IPS-11a (cell line): ENCODE measurements at regions not wholly inside any gene's neighbourhood (a gene's known extent, or its start where the extent isn't known, plus 50 kb on each side); places are given as distances from the start of the nearest gene placed in this dataset.

Source experiments
- H3K4me3 ChIP-seq: one replicate; pipeline ENCODE4 v1.5.1; 2013; ENCODE audit warnings: low read depth, low read length, control low read depth

DNA sequence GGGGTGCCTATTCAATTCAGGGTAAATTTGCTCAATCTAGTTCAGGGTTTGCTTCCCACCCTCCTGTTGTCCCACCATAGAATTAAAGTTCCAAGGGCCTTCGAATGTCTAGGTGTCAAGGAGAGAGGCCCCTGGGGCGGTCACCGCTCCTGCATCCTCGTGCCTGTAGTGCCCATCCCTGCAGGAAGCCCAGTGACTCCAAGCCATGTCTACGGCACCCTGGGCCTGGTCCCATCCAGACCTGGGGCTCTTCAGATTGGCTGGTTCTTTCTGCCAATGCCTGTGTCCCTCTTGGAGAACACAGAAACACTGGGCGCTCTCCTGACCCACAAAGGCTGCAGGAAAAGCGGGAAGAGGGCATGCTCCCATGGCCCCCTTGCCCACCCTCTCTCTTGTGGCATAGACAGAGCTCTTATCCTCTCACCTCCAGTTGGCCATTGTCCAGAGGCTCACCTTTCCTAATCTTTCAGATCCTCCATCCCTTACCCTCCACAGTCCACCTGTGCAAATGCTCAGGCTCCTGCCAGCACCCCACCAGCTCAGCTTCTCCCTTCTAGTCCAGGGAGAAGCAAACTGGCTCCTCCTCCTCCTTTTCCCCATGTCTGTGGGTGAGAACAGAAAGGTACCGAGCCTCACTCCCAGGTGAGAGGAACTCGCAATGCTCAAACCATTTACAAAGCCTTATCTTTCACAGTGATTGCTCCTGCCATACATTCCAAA, 253.0 kb upstream of the IRX2 start:
- H3K4me3 ChIP-seq: no peak overlapping the region

DNA sequence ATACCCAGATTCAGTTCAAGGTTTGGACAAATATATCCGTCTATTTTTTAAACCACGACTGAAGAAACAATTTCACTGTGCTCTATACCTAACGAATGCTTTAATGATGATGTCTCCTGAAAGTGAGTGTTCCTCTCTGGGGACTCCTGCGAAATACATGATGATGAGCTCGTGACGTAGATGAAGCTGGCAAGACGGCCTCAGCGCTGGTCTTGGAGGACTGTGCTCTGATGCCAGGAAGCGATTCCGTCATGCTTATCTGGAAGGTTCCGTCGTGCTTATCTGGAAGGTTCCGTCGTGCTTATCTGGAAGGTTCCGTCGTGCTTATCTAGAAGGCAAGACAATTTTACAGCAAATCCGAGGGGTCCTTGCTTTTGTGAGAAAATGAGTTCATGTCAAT, 250.8 kb upstream of the IRX2 start:
- no peak overlapping the region for H3K4me3 ChIP-seq

DNA sequence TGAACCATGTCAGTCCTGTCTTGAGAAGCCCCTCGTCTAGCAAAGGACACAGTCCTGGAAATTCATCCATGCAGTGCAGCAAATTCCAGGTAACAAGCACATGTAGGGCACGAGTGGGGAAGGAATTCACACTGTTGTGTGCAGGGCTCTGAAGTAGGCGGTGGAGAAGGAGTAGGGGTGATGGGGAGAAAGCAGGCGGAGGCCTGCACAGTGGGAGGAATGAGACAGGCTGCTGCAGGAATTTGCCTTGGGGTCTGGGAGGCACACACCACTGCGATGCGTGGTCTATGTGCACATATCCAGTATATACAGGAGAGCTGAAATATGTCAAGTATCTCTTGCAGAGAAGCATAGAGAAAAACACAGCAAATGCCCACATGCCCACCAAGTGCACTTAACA, 249.2 kb upstream of the IRX2 start:
- no peak overlapping the region for H3K4me3 ChIP-seq

DNA sequence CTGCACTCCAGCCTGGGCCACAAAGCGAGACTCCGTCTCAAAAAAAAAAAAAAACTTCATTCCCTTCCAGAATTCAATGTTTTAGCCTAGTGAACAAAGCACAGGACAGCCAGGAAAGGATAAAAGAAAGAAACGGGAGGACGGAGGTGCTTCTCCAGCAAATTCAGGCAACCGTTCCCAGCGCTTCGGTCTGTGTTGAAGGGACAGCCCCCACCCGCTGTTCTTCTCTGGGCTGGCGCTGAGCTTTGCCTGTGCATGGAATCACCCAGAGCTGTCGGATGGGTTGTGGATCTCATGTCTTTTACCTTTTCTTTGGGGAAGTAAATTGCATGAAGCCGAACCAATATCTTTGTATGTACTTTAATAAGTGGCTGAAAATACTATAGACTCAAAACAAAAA, 248.4 kb upstream of the IRX2 start:
- no peak overlapping the region for H3K4me3 ChIP-seq

DNA sequence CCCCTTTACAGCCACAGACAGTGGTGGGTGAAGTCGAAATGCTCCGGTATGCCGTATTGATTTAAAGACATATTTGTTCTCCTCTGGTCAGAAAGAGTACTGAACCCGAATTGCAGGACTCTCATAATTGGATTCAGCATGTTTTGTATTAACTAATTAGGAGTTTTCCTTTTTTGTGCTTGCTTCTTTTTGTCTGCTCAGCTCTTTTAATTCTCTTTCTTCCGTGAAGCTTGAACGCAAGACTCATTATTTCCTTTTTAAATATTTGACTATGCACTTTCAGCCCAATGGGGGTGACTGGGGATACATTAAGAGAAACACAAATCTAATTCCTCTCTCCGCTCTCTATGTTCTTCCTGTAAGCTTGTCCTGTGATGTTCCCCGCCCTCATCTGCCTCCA, 246.6 kb upstream of the IRX2 start:
- no peak overlapping the region for H3K4me3 ChIP-seq

DNA sequence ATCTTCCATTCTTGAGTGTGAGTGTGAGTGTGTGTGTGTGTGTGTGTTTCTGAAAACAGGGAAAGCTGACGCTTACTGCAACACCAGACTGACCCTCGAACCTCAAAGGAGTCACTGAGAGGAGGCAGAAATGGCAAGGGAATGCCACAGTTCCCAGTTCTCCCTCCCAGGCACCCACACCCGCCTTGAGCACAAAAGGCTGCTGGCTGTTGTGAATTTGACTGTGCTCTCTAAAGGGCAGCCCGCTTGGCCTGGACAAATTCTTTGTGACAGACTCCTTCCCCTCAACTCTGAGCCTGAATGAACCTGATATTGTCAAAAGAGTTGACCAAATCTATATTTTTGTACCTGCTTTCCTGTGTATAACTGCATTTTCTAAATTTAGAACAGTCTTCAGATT, 245.7 kb upstream of the IRX2 start:
- H3K4me3 ChIP-seq: no peak overlapping the region

DNA sequence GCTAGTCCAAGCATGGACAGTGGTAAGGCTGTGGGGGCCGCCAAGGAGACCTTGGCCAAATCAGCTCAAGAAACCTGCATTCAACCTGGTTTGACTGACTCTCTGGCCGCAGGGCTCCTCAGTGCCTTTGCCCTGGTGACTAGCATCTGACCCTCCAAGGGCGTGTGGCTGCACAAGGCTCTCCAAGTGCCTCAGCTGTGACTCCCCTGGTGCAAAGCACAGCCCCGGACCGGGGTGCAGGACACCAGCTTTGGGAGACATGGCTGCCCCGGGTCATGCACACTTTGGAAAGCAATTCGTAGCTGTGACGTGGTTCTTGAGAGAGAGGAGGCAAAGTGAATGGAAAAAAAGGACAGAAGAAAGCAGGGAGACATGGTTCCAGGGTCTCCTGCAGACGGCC, 245.2 kb upstream of the IRX2 start:
- H3K4me3 ChIP-seq: no peak overlapping the region

DNA sequence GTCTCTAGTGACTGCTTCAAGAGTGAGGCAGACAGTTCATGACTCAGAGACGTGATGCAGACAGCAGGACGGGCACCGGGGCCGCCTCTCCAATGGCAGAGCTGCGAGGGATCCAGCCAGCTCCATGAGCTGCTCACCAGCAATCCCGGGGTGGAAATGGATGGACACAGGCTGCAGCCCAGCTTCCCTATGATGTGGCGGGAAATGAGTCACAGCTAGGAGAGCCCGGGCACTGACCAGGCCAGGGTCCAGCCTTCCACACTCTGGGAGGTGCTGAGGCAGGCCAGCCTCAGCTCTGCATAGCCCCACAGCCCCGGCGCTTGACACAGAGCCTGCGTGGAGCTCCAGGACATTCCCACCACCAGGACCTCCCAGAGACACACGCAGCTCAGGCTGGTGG, 244.8 kb upstream of the IRX2 start:
- H3K4me3 ChIP-seq: no peak overlapping the region

DNA sequence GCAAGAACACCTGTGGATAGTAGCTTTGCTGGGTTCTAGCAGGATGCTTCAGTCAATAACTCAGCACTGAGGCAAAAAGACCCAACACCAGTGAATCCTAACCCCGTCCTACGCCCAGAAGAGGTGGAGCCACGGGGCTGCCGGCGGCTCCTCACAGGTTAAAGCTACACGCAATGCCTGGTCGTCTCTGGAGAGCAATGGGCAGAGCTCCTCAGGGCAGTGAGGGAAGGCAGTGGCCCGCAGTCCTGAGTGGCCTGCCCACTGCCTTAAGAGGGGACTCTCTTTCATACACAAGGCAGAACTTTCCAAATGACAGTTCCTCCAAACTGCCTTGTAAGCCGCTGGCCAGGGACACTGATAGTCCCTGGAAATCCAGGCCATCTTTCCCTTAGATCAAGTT, 244.2 kb upstream of the IRX2 start:
- H3K4me3 ChIP-seq: no peak overlapping the region

DNA sequence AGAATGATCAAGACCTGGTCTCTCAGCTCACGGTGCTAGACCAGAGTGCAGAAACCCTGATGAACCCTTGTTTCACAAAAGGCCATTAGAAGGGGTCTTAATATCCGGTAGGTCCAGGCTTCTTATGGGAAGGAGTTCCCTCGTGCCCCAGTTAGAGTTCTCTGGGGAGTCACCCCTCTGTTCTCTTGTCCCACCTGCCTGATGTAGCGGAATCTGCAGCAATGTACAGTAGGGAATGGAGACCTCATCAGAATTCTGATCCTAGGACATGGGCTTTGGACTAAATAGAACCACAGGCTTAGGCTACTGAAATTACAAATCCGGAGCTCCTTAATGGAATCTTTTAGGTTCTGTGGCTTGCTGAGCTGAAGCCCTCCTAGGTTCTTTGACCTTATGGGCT, 243.6 kb upstream of the IRX2 start:
- no peak overlapping the region for H3K4me3 ChIP-seq

DNA sequence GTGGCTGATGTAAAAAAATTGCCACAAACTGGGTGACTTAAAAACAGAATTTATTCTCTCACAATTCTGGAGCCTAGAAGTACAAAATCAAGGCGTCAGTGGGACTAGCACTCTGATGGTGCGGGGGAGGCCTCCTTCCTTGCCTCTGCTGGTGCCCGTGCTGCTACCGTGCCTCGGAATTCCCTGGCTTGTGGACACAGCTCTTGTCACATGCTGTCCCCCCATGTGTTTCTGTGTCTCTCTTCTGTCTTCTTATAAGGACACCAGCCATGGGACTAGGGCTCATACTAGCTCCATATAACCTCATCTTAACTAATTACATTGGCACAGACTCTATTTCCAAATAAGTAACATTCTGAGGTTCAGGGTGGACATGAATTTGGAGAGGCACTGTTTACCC, 242.3 kb upstream of the IRX2 start:
- H3K4me3 ChIP-seq: no peak overlapping the region

DNA sequence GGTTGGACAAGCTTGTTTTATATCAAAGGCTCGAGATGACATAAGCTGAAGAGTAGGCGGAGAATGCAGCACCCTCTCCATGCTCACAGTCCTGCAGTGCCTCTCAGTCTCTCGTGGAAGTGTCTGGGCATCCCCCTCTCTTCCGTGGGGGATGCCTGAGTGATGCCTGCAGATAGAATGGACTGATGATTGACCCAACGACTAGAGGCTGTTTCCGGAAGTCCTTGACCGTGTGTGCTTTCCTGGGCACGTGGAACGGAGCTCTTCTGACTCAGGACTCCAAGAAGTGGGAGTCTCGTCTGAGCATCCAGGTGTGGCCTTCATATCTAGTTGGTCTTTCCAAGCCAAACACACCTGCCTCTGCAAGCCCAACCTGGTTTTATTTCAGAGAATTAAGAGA, 241.8 kb upstream of the IRX2 start:
- no peak overlapping the region for H3K4me3 ChIP-seq

DNA sequence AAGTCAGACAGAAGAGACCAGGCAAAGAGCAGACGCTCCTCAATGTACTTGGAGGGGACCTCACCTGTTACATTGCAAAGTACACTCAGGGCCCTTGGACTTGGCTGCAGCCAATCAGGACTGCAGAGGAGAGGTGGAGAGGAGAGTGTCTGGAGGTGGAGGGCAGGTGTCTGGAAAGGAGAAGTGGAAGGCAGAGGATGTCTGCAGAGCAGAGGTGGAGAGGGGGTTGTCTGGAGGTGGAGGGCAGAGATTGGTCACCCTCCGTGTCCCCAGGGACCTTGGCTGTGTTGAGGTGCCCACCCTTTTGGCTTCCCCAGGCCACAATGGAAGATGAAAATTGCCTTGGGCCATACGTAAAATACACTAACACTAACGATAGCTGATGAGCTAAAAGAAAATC, 241.3 kb upstream of the IRX2 start:
- H3K4me3 ChIP-seq: no peak overlapping the region

DNA sequence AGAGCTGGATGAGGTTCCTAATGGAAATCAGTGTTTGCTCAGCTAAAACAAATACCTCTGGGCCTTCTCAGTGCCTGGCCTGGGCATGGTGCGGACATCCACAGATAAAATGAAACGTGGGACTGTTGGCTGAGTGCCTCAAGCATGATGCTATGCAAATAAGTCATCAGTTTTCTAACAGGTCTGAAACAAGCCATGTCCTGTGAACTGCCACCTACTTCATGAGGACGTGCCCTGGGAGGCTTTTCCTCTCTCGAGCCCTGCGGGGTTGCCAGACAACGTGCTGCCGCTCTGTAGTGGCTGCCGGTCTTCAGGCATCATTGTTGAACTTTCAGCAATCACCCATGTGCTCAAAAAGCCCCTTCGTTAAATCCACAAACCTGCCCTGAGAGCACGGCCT, 240.4 kb upstream of the IRX2 start:
- no peak overlapping the region for H3K4me3 ChIP-seq

DNA sequence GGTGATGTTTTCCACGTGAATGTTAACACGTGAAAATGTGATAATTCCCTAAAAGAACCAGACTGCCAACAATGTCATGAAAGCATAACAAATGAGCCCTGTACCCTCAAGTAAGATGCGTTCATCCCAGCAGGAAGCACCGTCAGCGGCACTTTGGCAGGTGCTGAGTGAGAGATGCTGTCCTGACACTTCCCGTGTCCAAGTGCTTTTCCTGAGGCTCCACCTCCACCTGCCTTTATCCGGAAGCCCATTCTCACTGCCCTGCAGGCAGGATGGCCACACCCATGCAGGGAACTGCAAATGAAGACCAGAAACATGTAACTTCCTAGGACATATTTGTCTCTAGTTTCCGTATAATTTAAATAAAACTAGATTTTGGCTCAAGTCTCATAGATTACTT, 238.0 kb upstream of the IRX2 start:
- no peak overlapping the region for H3K4me3 ChIP-seq

DNA sequence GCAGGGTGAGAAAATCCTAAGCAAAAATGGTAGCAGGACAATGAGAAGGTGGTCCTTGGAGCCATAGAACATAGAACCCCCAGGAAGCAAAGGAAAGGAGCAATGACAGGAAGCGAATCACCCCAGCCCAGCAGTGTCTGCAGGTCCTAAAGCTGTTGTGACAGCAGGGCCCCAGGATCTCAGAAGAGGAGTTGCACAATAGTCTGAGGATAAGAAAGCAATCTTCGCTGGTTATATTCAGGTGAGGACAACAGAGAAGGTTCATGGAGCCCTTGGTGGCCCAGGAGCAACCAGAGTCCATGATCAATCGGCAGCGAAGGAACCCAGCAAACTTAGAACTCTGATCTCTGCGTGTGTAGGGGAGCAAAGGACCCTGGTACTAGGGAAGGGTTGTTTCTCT, 234.8 kb upstream of the IRX2 start:
- H3K4me3 ChIP-seq: no peak overlapping the region

DNA sequence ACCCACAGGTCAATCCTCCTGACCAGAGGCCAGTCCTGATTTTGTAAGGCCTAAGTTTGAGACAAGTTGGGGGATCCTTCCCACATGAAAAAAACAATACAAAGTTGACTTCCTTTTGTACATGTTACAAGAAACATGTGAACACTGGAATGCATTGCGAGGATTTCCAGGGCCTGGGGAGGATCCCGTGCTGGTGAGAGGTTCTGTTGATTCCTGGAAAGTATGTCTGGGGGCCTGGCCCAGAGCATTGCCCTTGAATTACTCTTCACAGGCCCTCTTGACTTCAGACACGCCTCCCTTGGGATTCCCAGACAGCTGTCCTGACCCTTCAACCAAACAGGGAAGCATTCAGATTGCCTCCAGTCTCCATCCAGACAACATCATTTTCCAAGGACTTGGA, 234.2 kb upstream of the IRX2 start:
- H3K4me3 ChIP-seq: no peak overlapping the region

DNA sequence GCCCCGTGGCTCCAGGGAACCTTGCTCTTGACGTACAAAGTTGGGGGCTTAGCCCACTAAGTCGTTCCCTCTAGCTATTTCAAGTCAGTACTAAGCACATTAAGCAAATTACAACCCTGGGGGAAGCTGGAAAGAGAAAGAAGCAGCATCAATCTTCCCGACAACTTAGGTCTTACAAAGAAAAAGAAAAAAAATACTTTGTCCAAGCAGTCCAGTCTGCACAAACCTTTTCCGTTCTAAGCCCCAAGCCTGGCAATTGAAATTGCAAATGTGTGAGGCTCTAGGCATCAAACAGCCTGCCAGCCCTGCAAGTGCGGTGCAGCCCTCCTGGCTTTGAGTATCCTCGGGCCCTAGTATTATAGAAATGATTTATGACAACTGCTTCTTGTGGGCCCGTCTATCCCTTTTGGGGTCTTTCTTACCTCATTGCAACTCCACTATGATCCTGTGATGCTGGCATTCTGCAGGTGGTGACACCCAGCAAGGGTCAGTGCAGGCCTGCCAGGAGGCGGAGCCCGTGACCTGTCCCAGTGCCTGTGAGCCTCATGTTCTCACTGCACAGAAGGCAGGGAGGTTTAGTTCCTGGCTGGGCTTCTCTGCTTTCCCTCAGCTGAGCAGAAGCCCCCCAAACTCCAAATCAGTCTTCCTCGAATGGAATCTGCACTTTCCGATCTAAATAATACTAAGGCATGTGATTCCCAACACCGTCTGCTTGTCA, 232.3 kb upstream of the IRX2 start:
- H3K4me3 ChIP-seq: no peak overlapping the region

DNA sequence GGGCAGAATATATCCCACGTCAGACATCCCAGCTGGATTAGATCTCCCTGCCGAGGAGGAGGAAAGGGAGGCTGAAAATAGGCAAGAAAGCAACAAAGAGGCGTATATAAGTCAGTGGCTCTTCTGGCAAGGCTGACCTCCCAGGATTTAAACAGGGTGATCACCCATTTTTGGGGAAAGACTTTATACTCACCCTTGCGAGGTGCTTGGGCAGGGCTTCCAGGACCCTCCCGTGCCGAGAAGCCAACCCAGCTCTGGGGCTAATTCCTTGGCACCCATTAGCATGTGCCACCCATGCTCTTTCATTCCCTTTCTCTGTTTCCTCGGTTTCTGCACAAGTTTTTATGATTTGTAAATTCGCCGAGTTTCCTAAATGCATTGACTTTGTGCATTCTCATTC, 230.2 kb upstream of the IRX2 start:
- no peak overlapping the region for H3K4me3 ChIP-seq

DNA sequence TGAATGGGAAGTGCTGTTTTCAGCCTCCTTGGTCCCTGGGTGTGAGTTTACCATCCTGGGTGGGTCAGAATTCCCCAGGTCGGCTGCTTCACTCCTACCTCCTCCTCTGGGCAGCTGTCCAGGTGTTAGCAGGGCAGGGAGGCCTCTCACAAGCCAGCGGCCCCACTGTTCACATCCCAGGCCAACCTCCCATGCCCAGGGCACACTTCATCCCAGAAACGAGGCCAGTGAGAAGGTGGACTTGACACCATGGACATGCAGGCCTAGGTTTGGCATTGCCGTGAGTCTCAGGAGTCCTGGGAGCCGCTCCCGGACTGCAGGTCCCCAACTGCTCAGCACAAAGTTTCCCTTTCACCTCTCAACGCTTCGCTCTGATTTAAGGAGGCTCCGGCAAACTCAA, 229.6 kb upstream of the IRX2 start:
- no peak overlapping the region for H3K4me3 ChIP-seq

DNA sequence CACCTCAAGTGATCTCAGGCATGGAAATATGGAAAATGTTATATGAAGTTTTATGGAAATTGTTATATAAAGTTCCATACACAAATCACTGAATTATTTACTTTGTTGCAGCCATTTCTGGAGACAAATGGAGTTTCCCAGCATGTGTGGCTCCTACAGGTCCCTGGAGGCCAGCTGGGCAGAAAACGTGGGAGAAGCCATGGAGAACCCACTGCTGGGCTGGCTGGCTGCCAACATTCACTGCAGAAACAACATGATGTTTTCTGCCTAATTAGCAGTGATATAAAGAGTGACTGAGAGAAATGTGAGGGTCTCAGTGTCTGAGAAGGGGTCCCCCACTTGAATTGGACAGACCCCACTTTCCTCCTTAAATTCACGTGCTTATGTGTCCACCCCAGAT, 208.8 kb upstream of the IRX2 start:
- no peak overlapping the region for H3K4me3 ChIP-seq

DNA sequence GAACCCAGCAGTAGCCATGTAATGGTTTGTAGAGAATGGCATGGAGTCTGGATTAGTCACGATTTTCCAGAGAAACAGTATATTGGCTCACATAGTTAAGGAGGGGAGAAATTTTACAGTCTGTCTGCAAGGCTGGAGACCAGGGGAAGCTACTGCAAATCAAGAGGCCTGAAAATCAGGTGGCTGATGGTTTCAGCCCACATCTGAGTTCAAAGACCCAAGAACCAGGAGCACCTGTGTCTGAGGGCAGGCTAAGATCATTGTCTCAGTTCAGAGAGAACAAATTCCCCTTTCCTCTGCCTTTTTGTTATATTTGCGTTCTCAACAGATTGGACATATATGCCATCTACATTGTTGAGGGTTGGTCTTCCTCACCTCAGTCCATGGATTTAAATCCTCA, 207.5 kb upstream of the IRX2 start:
- H3K4me3 ChIP-seq: no peak overlapping the region

DNA sequence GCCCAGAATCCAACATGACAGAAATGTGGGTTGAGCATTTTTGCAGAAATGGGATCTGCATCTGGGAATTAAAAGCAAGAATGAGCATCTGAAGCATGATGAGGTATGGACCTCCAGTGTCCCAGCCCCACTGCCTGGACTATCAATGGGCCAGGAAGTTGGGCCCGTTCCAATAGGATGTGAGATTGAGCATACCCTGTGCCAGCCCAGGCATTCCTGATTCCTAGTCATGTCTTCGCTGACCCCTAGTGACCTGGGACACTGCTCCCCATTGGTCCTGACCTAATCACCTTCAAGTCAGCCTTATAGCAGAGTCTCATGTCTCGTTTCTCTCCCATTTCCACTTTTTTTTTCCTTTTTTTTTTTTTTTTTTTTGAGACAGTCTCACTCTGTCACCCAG, 197.4 kb upstream of the IRX2 start:
- no peak overlapping the region for H3K4me3 ChIP-seq
